ENCODE measurements at regions not wholly inside any gene's neighbourhood (a gene's known extent, or its start where the extent isn't known, plus 50 kb on each side); places are given as distances from the start of the nearest gene placed in this dataset.

DNA sequence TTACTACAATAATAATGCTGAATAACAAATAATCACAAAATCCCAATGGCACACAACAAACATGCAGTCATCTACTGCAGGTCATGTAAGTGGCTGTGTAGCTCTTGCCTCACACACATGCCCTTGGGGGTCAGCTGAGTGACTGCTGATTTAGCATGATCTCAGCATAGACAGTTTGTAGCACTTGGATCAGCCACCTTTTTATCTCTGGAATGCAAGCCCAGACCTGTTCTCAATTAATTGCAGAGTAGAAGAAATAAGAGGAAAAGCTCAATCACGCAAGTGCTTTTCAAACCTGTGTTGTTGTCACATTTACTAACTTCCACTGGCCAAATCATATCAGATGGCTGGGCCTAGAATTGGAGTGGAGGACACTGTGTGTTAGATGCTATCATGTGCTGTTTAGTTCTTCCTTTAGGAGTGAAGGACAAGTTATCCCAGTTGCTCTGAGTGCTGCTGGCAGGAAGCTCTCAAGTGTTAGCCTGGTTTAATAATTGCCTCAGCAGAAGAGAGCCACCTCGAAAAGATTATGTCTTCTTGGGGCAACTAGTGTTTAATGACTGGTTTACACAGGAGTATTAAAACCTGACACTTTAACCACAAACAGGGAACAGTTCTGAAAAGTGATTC is 128.3 kb upstream of the EPHA5 start:
- TF ChIP-seq EZH2 (IDR thresholded peaks at IDR 0.05; ENCODE audit: low read length): no peak
- TF ChIP-seq, protein P1, sequence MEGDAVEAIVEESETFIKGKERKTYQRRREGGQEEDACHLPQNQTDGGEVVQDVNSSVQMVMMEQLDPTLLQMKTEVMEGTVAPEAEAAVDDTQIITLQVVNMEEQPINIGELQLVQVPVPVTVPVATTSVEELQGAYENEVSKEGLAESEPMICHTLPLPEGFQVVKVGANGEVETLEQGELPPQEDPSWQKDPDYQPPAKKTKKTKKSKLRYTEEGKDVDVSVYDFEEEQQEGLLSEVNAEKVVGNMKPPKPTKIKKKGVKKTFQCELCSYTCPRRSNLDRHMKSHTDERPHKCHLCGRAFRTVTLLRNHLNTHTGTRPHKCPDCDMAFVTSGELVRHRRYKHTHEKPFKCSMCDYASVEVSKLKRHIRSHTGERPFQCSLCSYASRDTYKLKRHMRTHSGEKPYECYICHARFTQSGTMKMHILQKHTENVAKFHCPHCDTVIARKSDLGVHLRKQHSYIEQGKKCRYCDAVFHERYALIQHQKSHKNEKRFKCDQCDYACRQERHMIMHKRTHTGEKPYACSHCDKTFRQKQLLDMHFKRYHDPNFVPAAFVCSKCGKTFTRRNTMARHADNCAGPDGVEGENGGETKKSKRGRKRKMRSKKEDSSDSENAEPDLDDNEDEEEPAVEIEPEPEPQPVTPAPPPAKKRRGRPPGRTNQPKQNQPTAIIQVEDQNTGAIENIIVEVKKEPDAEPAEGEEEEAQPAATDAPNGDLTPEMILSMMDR (optimal IDR thresholded peaks at IDR 0.05 in 1 of 3, IDR thresholded peaks at IDR 0.05 in 1 of 3, conservative IDR thresholded peaks at IDR 0.05 in 1 of 3; ENCODE audit: extremely low read depth in 1 of 3, insufficient read depth in 2 of 3, low read length in 3 of 3): no peak

Data from keratinocyte (primary cell).